Mesothelial cell of epicardium (in vitro differentiated cells): ENCODE measurements at regions not wholly inside any gene's neighbourhood (a gene's known extent, or its start where the extent isn't known, plus 50 kb on each side); places are given as distances from the start of the nearest gene placed in this dataset.

Experiments
- DNase-seq, 2 experiments: peaks; one replicate each; pipeline ENCODE4 v3.0.0; 2021; ENCODE audit warnings: low spot score in 2 of 2; ENCODE audit not compliant: unreplicated experiment in 2 of 2
- H3K27ac Mint-ChIP-seq: 2 replicates; pipeline ENCODE4 v1.8.0; 2021; ENCODE audit warnings: mixed read lengths
- H3K27me3 Mint-ChIP-seq: 2 replicates; pipeline ENCODE4 v1.8.0; 2021; ENCODE audit warnings: low read depth, mixed read lengths
- H3K36me3 Mint-ChIP-seq: 2 replicates; pipeline ENCODE4 v1.8.0; 2021; ENCODE audit warnings: mixed read lengths
- H3K4me1 Mint-ChIP-seq: 2 replicates; pipeline ENCODE4 v1.8.0; 2021; ENCODE audit warnings: mixed read lengths
- H3K4me3 Mint-ChIP-seq: 2 replicates; pipeline ENCODE4 v1.8.0; 2021; ENCODE audit warnings: mild to moderate bottlenecking, moderate library complexity, mixed read lengths
- H3K9me3 Mint-ChIP-seq: 2 replicates; pipeline ENCODE4 v1.8.0; 2021; ENCODE audit warnings: mixed read lengths
- CTCF ChIP-seq: fragments of 200-600 bp; sonication (generic); IDR thresholded peaks from one replicate; pipeline ENCODE4 v1.5.0; 2021; ENCODE audit warnings: antibody characterized with exemption; ENCODE audit not compliant: unreplicated experiment

GRCh38 chr2:223238301-223238700 is 186.3 kb downstream of the KCNE4 start:
- peaks cover 17% of the 10 kb centered on the region for H3K9me3 Mint-ChIP-seq
- peaks cover 5% of the 10 kb centered on the region for H3K36me3 Mint-ChIP-seq
- TF ChIP-seq CTCF: no peak
- peaks cover 5% of the 10 kb centered on the region for H3K4me1 Mint-ChIP-seq
- no peak overlapping the region for H3K27ac Mint-ChIP-seq
- no peaks in the 10 kb centered on the region for H3K27me3 Mint-ChIP-seq
- DNase-seq: no peak
- no peak overlapping the region for H3K4me3 Mint-ChIP-seq

GRCh38 chr2:223243233-223243632 is 191.2 kb downstream of the KCNE4 start:
- Mint-ChIP-seq H3K4me3 (no peak overlapping the region), H3K27me3 (no peaks in the 10 kb centered on the region), H3K9me3 (peaks cover 51% of the 10 kb centered on the region), H3K4me1 (no peaks in the 10 kb centered on the region), H3K27ac (no peak overlapping the region), H3K36me3 (peaks cover 7% of the 10 kb centered on the region)
- DNase-seq: no peak
- no peak for TF ChIP-seq CTCF

GRCh38 chr2:223247136-223247535 is 195.1 kb downstream of the KCNE4 start:
- Mint-ChIP-seq H3K9me3 (peaks cover 49% of the 10 kb centered on the region), H3K36me3 (peaks cover 7% of the 10 kb centered on the region), H3K27ac (no peak overlapping the region), H3K27me3 (no peaks in the 10 kb centered on the region), H3K4me1 (no peaks in the 10 kb centered on the region), H3K4me3 (no peak overlapping the region)
- no peak for DNase-seq
- no peak for TF ChIP-seq CTCF

- TF ChIP-seq CTCF: no peak
- peaks cover 44% of the 10 kb centered on the region for H3K9me3 Mint-ChIP-seq
- no peaks in the 10 kb centered on the region for H3K27me3 Mint-ChIP-seq
- H3K36me3 Mint-ChIP-seq: peaks cover 12% of the 10 kb centered on the region
- no peak overlapping the region for H3K27ac Mint-ChIP-seq
- no peak overlapping the region for H3K4me3 Mint-ChIP-seq
- no peak for DNase-seq
- H3K4me1 Mint-ChIP-seq: no peaks in the 10 kb centered on the region
These were observed 199.8 kb downstream of the KCNE4 start for GRCh38 chr2:223251656-223252229.

- Mint-ChIP-seq H3K27me3 (no peaks in the 10 kb centered on the region), H3K9me3 (peaks cover 28% of the 10 kb centered on the region), H3K4me1 (peaks cover 28% of the 10 kb centered on the region), H3K4me3 (no peak overlapping the region), H3K36me3 (peaks cover 15% of the 10 kb centered on the region), H3K27ac (no peak overlapping the region)
- no peak for TF ChIP-seq CTCF
- DNase-seq: no peak
These were observed 208.7 kb downstream of the KCNE4 start for GRCh38 chr2:223260681-223261080.

- Mint-ChIP-seq H3K27ac (peak overlapping the region; percentile 75), H3K9me3 (peaks cover 8% of the 10 kb centered on the region), H3K4me1 (peaks cover 28% of the 10 kb centered on the region), H3K4me3 (no peak overlapping the region), H3K27me3 (no peaks in the 10 kb centered on the region), H3K36me3 (no peaks in the 10 kb centered on the region)
- no peak for TF ChIP-seq CTCF
- peak in 1 of 2 experiments; percentile 41 for DNase-seq
These were observed 211.0 kb downstream of the KCNE4 start for GRCh38 chr2:223262946-223263345.
